HS-27A (cell line): ENCODE measurements at regions not wholly inside any gene's neighbourhood (a gene's known extent, or its start where the extent isn't known, plus 50 kb on each side); places are given as distances from the start of the nearest gene placed in this dataset.
"Not testable (repeated sequence)": the region's sequence is repeated elsewhere in the genome, so short reads cannot be mapped to it uniquely, and the experiment has no call there.

Experiments used
- DNase-seq: peaks from one replicate; pipeline ENCODE4 v3.0.0-alpha.2; 2012; ENCODE audit warnings: low read depth, missing footprints

DNA sequence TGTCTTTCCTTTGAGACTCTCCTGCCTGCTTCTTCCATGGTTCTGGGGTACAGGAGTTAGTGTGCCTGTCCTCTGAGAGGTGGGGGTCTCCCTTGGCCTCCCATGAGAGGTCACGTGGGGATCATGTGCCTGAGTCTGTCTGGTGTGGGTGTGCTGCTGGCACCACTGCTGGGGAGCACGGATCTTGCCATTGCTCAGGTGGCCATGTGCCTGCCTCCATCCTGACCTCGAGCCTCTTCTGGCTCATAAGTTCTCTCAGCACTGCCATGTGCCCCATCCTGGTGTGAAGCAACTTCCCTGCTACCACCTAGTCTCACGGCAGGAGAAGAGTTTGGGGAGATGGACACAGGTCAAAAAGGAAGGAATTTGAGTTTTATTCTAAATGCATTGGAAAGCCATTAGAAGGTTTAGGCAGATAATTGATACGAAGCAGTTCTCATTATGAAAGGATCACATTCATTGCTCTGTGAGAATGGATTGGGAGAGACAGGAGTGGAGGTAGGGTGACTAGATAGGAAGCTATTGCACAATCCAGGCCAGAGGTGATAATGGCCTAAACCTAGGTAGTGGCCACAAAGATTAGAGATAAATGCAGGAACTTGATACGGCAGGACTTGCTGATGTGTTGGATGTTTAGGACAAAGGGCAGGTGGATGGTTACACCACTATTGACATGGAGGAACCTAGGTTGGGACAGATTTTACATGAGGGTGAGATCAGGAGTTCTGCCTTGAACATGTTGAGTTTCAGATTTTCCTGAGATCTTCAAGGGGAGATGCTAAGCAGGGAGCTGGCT is 173.0 kb upstream of the RORA start:
- no peak for DNase-seq

GRCh38 chr15:61398310-61398709 is 169.2 kb upstream of the RORA start:
- no peak for DNase-seq

- no peak for DNase-seq
Observed at GRCh38 chr15:61396235-61396919, 167.3 kb upstream of the RORA start.

- no peak for DNase-seq
Observed at GRCh38 chr15:61393949-61394348, 164.8 kb upstream of the RORA start.

- DNase-seq, result no peak
Observed at GRCh38 chr15:61393524-61393923, 164.4 kb upstream of the RORA start.

GRCh38 chr15:61390138-61390537 is 161.0 kb upstream of the RORA start:
- DNase-seq, result no peak

DNA sequence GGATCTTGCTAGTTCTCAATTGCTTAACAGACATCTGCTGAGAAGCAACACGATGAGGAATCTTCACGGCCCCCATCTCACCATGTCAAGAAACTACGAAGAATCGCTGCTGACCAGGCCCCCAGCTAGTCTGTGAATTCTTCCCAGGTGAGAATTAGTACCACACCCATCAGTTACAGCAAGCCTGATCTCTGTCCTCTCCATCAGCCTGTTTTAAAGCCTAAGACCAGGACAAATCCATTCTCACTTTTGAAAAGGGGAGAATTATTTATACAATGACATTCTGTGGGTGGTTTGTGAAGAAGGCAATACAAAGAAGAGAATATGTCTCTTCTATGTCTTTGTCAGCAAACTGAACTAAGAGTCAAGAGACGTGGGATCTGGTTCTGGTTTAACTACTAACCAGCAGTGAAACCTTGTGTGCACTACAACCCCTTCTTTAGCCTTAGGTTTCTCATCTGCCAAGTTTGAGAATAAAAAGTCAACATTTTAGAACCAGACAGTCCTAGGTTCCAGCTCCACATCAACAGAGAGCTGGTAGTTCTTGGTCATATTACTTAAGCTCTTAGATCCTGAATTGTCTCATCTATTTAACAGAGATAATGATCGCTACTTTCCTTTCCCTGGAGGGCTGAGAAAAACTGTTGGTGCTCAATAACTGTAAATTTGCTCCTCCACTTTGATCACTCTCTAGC is 160.4 kb upstream of the RORA start:
- DNase-seq, result no peak

GRCh38 chr15:61387675-61388074 is 158.6 kb upstream of the RORA start:
- no peak for DNase-seq

DNA sequence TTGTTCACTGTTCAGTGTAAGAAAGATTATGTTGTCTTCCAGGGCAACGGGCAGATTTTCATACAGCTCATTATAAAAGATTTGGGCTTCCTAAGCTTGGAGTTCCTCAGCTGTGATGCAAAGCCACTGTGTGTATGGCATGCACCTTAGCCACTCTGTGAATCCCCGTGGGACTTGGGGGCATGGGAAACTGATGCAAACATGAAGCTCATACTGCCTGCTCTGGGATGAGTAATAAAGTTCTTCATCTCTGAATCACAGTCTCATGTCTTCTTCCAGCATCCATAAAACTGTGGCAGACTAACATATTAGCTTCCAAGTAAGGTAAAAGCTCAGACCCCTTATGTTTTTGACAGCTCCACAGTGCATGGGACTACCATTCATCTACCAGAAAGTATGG is 154.3 kb upstream of the RORA start:
- DNase-seq, result peak; percentile 11

- DNase-seq, result no peak
Observed at GRCh38 chr15:61382927-61383326, 153.8 kb upstream of the RORA start.

GRCh38 chr15:61381501-61381900 is 152.4 kb upstream of the RORA start:
- no peak for DNase-seq

GRCh38 chr15:61380270-61380669 is 151.2 kb upstream of the RORA start:
- DNase-seq, result no peak

DNA sequence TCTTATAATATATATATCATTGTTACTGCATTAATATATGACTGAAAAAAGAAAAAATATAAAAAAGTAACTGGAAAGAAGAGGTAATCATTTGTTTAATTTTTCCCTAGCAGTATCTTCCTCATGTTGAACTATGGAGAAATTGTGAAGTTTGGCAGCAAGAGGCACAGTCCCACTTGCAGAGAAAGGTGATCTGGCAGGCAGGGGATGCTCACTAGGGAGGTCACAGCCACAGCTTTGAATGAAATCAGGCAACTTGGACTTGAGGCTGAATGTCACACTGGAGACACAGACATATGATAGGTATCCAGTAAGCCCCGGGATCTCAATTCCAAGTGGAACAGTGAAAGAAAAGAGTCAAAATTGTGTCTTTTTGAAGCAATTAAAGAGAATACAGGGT is 149.9 kb upstream of the RORA start:
- DNase-seq, result no peak

DNA sequence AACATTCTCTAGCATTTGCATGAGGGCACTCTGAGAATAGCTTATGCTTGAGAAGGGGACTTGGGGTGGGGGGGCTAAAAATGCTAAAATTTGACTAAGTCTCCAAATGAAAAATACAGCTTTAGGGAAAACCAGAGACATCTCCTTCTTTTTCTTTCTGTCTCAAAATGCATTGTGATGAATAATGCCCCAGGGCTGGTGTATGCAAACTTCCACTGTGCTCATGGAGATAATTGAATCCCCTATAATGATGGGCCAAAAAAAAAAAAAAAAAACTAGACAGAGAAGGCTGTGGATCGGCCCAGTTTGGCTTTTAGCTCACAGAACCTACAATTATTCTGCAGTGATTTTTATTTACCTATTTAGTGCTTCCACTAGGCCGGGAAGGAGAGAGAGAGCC is 147.9 kb upstream of the RORA start:
- no peak for DNase-seq

- no peak for DNase-seq
Observed at GRCh38 chr15:61376516-61376915, 147.4 kb upstream of the RORA start.

GRCh38 chr15:61374848-61375247 is 145.7 kb upstream of the RORA start:
- DNase-seq, result no peak

DNA sequence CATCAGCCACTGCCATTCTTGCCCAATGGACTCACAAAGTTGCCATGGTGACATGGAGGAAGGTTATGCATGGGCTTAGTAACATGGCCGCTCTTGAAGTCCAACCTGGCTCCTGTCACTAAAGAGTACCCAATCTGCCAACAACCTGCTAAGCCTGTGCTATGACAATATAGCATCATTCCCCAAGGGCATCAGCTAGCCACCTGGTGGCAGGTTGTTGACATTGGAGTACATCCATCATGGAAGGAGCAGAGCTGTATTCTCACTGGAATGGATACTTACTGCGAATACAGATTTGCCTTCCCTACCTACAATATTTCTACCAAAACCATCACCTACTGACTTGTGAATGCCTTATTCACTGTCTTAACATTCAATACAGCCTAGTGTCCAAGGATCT is 138.9 kb upstream of the RORA start:
- DNase-seq, result no peak

GRCh38 chr15:61364871-61365270 is 135.8 kb upstream of the RORA start:
- DNase-seq, result no peak

GRCh38 chr15:61362912-61363311 is 133.8 kb upstream of the RORA start:
- not testable (repeated sequence) for DNase-seq

DNA sequence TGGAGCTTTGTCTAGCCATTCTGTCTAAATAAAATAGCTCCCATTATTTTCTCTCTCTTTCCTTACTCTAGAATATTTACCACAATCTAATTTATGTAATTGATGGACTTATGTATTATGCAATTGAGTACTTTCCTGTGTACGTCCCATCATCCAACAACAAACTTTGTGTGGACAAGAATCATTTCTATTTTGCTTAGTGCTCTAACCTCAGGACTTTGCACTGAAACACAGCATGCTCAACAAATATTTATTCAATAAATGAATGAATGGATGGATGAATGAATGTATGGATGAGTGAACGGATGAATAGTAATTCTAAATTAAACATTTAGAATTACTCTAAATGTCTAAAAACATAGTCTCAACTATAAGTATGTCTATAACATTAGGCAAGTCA is 115.2 kb upstream of the RORA start:
- DNase-seq, result no peak

GRCh38 chr15:61342390-61342789 is 113.3 kb upstream of the RORA start:
- no peak for DNase-seq

GRCh38 chr15:61339516-61339915 is 110.4 kb upstream of the RORA start:
- DNase-seq, result no peak

- DNase-seq, result no peak
Observed at GRCh38 chr15:61337541-61337940, 108.4 kb upstream of the RORA start.
